ENCODE measurements at regions not wholly inside any gene's neighbourhood (a gene's known extent, or its start where the extent isn't known, plus 50 kb on each side); places are given as distances from the start of the nearest gene placed in this dataset.

DNA sequence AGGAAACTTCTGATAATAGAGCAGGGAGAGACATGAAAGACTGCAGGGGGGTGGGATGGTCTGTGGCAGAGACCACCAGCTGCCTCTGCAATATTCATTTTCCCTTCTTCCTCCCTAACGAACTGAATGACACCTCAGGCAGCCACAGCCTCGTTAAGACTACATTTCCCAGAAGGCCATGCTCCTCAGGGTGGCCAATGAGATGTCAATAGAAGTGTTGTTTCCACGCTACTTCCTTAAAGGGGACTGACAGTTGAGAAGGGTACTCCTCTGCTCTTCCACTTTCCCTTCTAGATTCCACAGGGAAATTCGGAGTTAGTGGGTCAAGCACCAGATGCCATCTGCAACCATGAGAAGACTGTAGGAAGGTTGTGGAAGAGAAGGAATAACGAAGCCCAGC lies 52.0 kb upstream of the DAPK1 start:
- TF ChIP-seq SIN3A (IDR thresholded peaks at IDR 0.05; ENCODE audit: borderline replicate concordance, insufficient read depth, low read length), result no peak
- TF ChIP-seq FOXP2 (optimal IDR thresholded peaks at IDR 0.05; ENCODE audit: borderline replicate concordance, extremely low read depth, extremely low read length, insufficient read depth), result no peak

Measured in PFSK-1 (cell line).